D721Med (cell line): ENCODE measurements at regions not wholly inside any gene's neighbourhood (a gene's known extent, or its start where the extent isn't known, plus 50 kb on each side); places are given as distances from the start of the nearest gene placed in this dataset.

Source experiments
- DNase-seq: peaks from one replicate; pipeline ENCODE4 v3.0.0; 2011; ENCODE audit warnings: low spot score; ENCODE audit not compliant: insufficient read length
- FAIRE-seq: peaks from 2 replicates; lab custom pipeline; 2011; peaks lifted over from hg19 to GRCh38; lab: Jason Lieb, UNC
- TF ChIP-seq, protein P1 (sequence below): IDR thresholded peaks from 2 replicates; pipeline ENCODE4 v1.5.1; 2012; ENCODE audit warnings: mild to moderate bottlenecking, control low read depth; ENCODE audit not compliant: insufficient read depth; ENCODE audit errors: missing control alignments

DNA sequence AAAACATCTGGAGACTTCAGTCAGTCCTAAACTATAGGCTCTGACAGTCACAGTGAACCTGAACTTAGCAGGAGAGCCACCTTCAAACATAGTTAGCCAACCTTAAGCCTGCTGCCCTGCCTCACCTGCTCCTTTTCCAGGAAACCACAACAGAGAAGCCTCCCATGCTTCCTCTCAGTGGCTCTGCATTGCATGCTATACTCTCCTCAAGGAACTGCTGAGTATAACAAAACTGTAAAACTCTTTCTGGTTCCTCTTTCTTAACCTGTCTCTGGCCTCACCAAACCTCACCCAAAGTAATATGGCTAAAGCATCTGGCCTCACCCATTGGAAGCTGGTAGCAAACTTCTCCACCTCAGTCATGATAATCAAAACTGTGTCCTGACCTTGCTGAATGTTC lies 122.1 kb downstream of the ANKRD50 start:
- FAIRE-seq (no peak), DNase-seq (no peak)
- TF ChIP-seq, protein P1, sequence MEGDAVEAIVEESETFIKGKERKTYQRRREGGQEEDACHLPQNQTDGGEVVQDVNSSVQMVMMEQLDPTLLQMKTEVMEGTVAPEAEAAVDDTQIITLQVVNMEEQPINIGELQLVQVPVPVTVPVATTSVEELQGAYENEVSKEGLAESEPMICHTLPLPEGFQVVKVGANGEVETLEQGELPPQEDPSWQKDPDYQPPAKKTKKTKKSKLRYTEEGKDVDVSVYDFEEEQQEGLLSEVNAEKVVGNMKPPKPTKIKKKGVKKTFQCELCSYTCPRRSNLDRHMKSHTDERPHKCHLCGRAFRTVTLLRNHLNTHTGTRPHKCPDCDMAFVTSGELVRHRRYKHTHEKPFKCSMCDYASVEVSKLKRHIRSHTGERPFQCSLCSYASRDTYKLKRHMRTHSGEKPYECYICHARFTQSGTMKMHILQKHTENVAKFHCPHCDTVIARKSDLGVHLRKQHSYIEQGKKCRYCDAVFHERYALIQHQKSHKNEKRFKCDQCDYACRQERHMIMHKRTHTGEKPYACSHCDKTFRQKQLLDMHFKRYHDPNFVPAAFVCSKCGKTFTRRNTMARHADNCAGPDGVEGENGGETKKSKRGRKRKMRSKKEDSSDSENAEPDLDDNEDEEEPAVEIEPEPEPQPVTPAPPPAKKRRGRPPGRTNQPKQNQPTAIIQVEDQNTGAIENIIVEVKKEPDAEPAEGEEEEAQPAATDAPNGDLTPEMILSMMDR: no peak

DNA sequence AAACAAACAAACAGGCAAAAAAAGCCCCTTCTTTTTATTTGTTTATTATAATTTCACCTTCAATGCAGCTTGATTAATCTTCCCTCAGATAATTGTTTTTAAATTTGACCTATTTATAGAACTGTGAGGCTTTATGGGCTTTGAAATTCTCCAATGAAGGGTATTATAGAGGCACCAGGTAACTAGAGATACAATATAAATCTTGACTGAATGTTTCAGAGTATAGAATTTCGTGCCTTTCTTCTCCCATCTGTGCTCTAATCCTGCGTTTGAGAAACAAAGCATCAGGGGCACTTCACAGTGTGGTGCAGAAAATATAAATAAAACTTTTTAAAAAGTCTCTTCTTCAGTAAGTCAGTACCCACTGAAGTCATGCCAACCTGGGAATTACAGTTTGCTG lies 120.9 kb downstream of the ANKRD50 start:
- TF ChIP-seq, protein P1: no peak
- no peak for FAIRE-seq

DNA sequence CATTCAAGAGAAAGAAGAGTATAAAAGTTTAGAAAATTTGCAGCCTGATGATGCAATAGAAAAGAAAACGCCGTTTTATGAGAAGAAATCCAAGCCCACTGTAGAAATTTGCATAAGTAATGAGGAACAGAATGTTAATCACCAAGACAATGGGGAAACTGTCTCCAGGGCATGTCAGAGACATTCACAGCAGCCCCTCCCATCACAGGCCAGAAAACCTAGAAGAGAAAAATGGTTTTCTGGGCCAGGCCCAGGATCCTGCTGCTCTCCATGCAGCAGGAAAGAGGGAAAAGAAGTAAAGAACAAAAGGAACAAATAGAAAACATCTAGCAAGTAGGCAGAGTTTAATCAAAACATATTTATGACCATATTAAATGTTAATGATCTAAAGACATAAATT lies 119.0 kb downstream of the ANKRD50 start:
- no peak for DNase-seq
- TF ChIP-seq, protein P1: no peak
- FAIRE-seq: no peak

More for the DNA sequence above, 120.9 kb downstream of the ANKRD50 start:
- DNase-seq: no peak

DNA sequence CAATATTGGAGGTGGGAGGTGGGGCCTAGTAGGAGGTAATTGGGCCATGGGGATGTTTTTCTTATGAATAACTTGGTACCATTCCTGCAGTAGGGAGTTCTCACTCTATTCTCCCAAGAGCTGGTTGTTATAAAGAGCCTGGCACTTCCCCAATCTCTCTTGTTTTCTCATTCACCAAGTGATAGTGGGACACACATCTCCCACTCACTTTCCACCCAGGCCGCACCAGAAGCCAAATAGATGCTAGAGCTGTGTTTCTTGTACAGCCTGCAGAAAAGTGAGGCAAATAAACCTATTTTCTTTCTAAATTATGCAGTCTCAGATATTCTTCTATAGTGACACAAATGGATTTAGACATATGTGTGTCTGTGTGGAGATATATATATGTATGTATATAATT lies 117.6 kb downstream of the ANKRD50 start:
- DNase-seq (no peak), FAIRE-seq (no peak)
- TF ChIP-seq, protein P1: no peak

DNA sequence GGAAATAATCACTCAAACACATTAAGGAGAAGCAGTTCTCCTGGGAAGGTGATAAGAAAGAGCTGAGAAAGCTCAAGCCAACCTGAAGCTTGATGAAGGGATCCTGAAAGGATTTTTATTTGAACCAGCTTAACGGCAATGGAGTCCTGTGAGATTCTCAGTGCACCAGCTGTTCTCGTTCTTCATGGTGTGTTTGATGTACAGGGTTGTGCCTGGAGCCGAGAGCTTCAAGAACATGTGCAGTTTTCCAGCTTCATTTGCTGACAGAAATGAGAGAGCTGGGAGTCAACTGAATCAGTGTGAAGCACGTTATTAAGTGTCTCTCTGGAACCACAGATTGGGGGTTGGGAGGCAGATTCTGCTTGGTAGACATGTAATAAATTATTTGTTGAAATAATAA lies 115.7 kb downstream of the ANKRD50 start:
- FAIRE-seq: peak; percentile 16
- TF ChIP-seq, protein P1: no peak
- DNase-seq: no peak

DNA sequence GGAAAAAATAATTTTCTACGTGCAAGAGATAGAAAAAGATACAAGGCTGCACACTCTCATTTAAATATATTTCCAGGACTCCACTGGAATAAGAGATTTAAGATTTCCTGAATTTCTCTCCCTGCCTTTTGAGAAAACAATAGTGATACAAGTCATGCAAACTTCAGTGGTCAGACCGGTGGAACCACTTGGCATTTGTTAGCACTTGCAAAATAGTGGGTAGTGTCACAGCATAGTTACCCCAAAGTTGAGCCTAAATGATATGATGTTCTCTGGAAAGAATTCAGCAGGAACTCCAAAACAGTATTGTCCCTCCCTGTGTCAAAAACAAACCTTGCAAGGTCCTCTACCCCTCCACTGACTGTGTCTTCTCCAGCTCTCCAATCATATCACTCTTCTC lies 102.3 kb downstream of the ANKRD50 start:
- FAIRE-seq (no peak), DNase-seq (no peak)
- TF ChIP-seq, protein P1: no peak
